ENCODE measurements at regions not wholly inside any gene's neighbourhood (a gene's known extent, or its start where the extent isn't known, plus 50 kb on each side); places are given as distances from the start of the nearest gene placed in this dataset.

DNA sequence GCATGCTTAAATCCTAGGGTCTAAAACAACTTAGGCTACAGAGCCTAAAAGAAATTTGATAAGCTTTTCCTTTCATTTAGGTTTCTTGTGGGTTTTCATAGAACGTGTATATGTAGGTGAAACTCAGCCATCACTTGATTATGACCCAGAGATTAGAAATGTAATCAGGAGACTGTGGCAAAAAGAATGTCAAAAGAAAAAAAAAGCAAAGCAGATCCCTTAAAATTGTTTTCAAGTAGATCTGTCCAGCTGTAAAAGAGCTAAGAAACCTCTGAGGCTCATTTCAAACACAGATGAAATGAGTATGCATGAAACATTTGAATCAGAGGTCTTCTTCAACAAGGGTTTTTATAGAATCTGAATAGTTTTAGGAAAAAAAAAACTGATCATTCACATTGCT is 341.3 kb upstream of the PRDM1 start:
- no peak for TF ChIP-seq EZH2 (IDR thresholded peaks at IDR 0.05)
- TF ChIP-seq, protein P1, sequence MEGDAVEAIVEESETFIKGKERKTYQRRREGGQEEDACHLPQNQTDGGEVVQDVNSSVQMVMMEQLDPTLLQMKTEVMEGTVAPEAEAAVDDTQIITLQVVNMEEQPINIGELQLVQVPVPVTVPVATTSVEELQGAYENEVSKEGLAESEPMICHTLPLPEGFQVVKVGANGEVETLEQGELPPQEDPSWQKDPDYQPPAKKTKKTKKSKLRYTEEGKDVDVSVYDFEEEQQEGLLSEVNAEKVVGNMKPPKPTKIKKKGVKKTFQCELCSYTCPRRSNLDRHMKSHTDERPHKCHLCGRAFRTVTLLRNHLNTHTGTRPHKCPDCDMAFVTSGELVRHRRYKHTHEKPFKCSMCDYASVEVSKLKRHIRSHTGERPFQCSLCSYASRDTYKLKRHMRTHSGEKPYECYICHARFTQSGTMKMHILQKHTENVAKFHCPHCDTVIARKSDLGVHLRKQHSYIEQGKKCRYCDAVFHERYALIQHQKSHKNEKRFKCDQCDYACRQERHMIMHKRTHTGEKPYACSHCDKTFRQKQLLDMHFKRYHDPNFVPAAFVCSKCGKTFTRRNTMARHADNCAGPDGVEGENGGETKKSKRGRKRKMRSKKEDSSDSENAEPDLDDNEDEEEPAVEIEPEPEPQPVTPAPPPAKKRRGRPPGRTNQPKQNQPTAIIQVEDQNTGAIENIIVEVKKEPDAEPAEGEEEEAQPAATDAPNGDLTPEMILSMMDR (IDR thresholded peaks at IDR 0.05) = no peak

Measured in neural progenitor cell (in vitro differentiated cells).